Colon (tissue), 2 donors: ENCODE measurements at regions not wholly inside any gene's neighbourhood (a gene's known extent, or its start where the extent isn't known, plus 50 kb on each side); places are given as distances from the start of the nearest gene placed in this dataset.

Source experiments
- FAIRE-seq: peaks from 2 replicates; lab custom pipeline; 2012; peaks lifted over from hg19 to GRCh38; lab: Jason Lieb, UNC
- donor health status: control.
- donor health status: control.

DNA sequence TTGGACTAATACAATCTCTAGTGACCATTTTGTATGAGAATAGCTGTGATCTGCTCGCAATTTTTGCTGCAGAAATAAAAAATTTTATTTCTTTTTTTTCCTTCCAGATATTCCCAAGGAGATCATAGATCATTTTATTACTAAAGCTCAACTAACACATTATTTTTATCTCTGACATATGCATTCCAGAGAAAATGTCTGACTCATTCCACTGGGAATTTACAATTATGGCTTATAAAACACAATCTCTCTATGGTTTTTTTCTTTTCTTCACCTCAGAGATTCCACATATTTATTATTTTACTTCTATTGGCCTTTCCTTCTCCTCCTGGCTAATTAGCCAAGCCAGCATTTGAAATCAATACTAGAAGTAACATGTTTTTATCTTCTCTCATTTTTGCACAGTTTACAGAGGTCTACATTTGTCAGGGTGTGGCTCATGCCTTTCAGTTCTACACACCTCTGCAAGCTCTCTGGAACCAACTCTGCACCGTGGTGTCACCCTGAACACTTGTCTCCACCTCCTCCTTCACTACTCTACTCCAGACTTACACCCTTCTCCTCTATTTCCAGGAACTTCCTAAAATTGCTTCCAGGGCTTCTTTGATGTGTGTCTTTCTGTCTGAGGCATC, 59.8 kb upstream of the GPM6A start:
- FAIRE-seq: no peak

- no peak for FAIRE-seq
These were observed 61.6 kb upstream of the GPM6A start for GRCh38 chr4:175873707-175874106.

DNA sequence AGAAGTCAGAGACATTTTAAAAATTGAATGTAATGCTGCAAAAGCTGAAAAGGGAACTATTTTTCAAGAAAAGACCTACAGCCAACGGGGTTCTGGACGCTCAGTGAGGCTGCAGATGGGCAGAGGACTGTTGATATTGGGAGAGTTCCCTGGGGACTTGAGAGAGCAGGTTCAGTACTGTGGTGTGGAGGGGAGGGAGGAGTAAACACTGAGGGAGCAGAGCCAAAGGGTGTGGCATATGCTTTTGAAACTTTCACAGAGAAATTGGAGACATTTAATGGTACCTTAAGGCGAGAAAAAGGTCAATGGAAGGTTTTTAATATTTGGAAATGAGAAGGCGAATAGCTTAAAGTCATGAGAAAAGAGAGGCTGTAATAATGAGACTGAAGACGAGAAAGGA, 62.2 kb upstream of the GPM6A start:
- FAIRE-seq: no peak

DNA sequence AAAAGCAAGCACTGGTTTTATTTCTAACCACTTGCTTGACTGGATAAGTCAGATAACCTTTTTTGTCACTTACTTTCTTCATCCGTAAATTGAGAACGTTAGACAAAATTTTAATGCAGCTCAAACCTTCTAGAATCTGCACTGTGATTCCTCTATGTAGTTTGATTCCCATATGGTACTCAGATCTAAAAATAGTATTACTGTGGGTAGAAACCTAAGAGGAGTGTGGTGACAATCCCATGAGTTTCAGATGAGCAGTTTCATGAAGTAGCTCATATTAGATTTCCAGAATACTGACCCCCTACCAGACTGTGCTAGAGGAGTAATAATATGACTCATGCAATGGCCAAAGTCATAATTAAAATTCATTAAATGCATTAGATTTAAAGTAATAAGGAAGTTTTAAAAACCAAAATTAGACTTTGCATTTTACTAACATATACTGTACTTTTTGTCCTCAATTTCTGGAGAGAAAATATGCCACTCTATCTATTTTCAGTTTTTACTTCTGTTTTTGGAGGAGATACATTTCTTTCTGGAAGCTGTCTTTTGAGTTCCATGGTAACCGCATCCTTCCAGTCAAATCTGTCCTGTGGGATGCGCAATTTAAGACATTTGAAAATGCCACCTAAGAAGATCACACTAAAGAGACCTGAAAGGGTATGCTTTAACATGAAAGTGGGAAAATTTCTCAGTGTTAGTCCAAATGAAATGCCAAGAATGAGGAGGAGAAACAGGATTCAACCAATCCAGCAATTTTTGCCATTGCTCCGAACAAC, 64.1 kb upstream of the GPM6A start:
- no peak for FAIRE-seq

GRCh38 chr4:175882891-175883290, 70.8 kb upstream of the GPM6A start:
- no peak for FAIRE-seq

- no peak for FAIRE-seq
These were observed 72.0 kb upstream of the GPM6A start for GRCh38 chr4:175884048-175884447.

DNA sequence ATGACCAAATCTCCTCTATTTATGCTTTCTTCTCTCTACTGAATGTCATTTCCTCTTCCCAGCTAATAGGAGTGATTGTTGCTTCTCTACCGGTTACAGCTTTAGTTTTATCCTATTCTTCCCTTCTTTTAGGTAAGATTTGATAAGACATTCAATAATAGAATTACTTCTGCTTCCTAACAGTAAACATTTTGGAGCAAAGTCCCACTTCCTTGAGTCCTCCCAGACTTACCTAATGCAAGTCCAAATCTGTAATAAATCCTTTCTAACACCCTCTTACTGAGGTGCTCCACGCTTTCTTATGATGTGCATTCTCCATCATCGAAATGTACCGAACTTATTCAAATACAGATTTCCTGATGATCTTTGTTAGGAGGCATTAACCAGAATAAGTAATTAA, 79.2 kb upstream of the GPM6A start:
- FAIRE-seq: no peak

DNA sequence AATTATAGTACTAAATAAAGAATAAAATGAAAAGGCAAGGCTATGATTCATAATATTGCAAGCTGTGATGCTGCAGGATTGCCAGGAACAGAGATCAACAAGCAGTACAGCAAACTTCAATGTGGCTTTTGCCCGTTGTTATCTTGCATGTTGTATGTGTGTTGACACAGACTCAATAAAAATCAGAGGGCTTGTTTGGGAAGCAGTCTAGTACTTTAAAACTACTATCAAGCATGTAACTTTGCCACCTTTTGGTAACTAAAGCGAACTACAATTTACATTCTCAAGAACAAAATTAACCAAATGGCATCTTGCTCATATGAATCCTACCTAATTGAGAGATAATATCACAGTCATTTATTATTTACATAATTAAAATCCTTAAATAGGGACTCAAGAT, 79.8 kb upstream of the GPM6A start:
- no peak for FAIRE-seq

DNA sequence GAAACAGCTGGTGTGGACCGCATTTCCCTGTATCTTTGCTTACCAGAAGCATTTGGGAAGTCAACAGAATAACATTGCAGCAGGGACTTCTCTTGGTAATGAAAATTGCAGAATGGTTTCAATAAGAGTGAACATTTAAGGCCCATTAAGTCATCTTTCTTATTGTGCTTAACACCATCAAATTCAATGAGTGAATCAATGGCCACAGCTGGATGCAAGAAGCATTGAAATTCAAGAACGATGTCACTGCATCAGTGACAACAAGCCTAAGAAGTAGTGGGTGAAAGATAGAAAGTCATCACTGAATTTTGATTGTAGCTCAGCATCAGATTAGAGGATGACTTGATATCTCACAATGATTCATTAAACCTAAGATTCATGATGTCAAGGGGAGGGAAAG, 93.9 kb upstream of the GPM6A start:
- no peak for FAIRE-seq

DNA sequence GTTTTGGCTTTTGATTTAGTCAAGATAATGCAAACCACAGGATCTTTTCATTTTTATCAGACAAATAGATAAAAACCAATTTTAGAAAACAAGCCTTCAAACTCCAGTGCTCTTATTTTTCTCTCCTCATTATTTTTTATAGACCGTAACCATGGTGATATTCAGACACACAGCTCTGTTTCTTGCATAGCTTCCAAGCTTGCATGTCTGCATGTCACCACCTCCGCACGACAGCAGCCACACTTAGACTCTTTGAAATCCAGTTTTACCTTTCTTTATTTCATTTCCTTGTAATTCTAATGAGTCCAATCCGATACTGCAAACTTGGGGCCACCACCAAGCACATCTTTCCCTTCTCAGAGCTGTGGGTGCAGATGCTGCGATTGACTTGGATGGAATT, 94.3 kb upstream of the GPM6A start:
- no peak for FAIRE-seq

DNA sequence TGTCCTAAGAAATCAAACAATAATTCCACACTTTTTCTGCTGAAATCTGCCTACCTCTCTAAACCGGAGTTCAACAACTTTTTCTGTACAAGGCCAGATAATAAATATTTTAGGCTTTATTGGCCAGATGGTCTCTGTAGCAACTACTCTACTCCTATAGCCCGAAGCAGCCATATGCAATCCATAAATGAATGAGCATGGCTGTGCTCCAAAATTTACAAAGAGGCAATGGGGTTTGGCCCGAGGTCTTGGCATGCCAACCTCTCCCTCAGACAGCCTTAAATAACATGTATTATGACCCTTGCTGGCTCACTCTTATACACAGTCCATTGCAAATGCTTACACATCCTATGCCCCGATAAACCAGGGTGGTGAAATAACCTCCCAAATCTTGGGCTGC, 98.6 kb upstream of the GPM6A start:
- FAIRE-seq: no peak

DNA sequence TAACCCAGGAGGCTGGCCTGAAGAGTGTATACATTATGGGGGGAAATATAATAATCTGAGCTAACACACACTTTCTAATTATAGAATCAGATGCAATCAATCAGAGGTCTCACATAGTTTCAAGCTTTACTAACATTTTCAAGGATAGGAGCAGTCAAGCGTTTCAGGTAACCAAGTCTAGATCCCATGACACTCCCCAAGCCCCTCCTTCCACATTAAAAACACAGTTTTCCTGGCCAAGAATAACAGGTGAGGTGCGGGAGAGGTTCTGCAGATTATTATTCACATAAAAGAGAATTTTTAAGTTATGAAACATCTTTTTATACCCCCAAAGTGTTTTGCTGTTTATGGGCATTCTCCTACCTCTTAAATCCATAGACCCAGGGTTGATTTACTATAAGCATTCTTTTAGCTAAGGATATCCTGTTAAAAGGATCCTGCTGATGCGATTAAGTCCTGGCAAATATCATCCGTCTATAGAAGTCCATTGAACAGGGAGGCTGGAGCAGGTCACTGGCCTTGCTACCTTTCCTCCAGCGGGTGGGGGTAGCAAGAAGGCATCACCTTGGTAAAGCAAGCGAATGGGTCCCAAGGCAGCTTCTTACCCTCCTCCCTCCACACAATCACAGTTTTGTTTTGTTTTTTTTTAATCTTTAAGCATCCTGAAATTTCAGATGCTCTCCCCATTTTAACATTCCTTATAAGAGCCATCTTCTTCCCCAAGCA, 104.7 kb upstream of the GPM6A start:
- no peak for FAIRE-seq

- no peak for FAIRE-seq
These were observed 115.1 kb upstream of the GPM6A start for GRCh38 chr4:175927121-175927520.

DNA sequence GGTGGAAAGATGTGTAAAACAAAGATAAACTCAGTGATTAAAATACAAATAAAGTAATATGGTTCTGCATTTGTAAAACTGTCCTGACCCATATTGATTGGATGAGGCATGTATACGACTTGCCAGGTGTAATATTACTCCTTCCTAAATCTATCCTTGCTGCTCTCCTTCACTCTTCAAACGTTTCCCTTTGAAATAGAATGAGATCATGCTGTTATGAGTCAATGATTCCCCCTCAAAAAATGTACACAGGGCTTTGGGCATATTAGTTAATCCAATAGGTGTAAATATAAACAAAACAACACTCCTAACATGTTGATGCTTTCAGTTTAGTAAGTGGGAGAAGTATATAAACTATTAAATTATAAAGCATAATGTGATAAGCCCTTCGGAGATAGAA, 117.4 kb upstream of the GPM6A start:
- no peak for FAIRE-seq

- FAIRE-seq: no peak
These were observed 117.9 kb upstream of the GPM6A start for GRCh38 chr4:175929932-175930331.

GRCh38 chr4:175930471-175930870, 118.4 kb upstream of the GPM6A start:
- FAIRE-seq: no peak

- FAIRE-seq: no peak
These were observed 120.1 kb upstream of the GPM6A start for GRCh38 chr4:175932116-175932515.

- FAIRE-seq: no peak
These were observed 122.4 kb upstream of the GPM6A start for GRCh38 chr4:175934506-175934905.

DNA sequence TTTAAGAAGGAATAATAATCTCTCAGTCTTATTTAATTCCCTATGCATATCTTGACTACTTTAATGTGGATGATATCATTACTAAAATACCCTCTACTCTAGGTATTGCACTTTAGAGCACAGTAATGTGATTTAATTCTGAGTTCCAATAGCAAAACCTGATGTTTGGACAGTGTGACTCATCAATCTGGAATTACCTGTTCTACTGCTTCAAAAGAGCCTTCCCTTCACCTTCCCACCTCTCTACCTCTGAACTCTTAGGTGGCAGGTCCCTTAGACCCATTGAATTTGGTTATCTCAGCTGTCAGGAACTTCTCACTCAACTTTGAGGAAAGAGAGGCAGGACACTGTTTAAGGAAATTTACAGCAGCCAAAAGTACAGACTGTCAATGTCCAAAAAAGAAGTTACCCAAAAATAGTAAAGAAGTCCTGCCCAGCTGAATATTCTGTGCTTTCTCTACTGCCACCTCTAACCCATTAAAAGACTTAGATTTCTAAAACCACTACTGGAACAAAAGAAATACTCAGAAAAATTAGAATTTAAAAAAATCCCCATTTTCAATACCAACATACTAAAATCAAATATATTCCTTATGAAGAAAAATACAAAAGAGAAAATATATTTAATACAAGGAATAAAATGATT, 123.1 kb upstream of the GPM6A start:
- no peak for FAIRE-seq

- no peak for FAIRE-seq
These were observed 121.3 kb upstream of the WDR17 start for GRCh38 chr4:175944126-175944910.

DNA sequence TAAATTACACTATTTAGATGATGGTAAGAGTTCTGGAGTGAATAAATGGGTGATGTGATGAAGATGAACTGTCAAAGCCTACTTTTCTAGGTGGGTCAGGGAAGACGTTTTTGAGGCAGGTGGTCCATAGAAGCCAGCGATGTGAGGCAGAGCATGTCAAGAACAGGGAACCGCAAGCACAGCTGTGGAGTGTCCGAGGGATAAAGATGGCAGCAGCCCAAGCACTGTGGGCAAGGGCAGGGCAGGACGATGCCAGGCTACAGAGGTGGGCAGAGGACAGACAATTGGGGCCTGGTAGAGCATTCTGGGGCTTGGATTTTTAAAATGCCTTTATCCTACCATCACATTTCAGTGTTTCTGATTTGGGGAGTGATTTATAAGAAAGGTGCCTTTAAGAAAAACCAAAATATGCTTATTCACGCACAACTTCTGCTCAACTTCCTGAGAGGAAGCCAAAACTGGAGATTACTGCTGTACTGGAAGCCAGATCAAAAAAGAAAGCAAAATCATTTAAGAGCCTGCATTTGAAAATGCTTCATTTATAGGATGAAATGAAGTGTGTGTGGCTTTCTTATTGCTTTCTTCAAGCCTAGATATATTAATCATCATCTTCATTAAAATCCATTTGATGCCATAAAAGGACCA, 119.0 kb upstream of the WDR17 start:
- FAIRE-seq: no peak
